Transverse colon (tissue), 4 donors: ENCODE measurements at regions not wholly inside any gene's neighbourhood (a gene's known extent, or its start where the extent isn't known, plus 50 kb on each side); places are given as distances from the start of the nearest gene placed in this dataset.

Experiments used
- EP300 ChIP-seq: sonication (generic); formaldehyde crosslinking; IDR thresholded peaks from one replicate; pipeline ENCODE4 v1.6.1; 2017; ENCODE audit warnings: antibody characterized with exemption, low read depth
- POLR2A ChIP-seq: fragments of 450-650 bp; IDR thresholded peaks from one replicate; pipeline ENCODE4 v1.6.1; 2016; ENCODE audit warnings: antibody characterized with exemption, mild to moderate bottlenecking, moderate library complexity
- POLR2AphosphoS5 ChIP-seq, 3 donors: sonication (generic); formaldehyde crosslinking; IDR thresholded peaks; one replicate each; pipeline ENCODE4 v1.6.1; 2016; ENCODE audit warnings: antibody characterized with exemption in 3 of 3
- TF ChIP-seq, protein P1 (sequence below), 5 experiments: fragments of 200-600 bp in 3 of 5; fragments of 450-650 bp in 2 of 5; sonication (generic) in 3 of 5; IDR thresholded peaks; 1 replicate in 2 of 5; 2 replicates in 3 of 5; pipeline ENCODE4 v1.5.1; 2016 to 2017; ENCODE audit warnings: antibody characterized with exemption in 5 of 5, inconsistent platforms in 3 of 5, mild to moderate bottlenecking in 2 of 5, moderate library complexity in 1 of 5

DNA sequence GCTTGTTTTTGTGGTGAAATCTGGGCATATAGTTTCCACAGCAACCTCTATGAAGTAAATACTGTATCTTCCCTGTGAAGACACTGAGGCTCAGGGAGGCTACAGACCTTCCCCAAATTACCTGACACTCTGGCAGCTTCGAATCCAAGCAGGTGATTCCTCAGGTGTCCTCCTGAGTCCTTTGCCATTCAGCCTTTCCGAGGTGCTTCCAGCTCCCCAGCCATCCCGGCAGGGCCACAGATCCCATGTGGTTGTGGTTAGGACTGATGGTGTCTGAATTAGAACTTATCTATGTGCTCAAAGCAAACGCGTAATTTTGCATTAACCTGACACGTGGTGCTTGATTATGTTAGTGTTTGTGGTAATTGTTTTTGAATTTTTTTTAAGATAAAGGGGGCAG is 785.6 kb downstream of the BRD1 start:
- TF ChIP-seq, protein P1, sequence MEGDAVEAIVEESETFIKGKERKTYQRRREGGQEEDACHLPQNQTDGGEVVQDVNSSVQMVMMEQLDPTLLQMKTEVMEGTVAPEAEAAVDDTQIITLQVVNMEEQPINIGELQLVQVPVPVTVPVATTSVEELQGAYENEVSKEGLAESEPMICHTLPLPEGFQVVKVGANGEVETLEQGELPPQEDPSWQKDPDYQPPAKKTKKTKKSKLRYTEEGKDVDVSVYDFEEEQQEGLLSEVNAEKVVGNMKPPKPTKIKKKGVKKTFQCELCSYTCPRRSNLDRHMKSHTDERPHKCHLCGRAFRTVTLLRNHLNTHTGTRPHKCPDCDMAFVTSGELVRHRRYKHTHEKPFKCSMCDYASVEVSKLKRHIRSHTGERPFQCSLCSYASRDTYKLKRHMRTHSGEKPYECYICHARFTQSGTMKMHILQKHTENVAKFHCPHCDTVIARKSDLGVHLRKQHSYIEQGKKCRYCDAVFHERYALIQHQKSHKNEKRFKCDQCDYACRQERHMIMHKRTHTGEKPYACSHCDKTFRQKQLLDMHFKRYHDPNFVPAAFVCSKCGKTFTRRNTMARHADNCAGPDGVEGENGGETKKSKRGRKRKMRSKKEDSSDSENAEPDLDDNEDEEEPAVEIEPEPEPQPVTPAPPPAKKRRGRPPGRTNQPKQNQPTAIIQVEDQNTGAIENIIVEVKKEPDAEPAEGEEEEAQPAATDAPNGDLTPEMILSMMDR (IDR thresholded peaks at IDR 0.05): no peak
- TF ChIP-seq EP300 (no peak), POLR2AphosphoS5 (IDR thresholded peaks at IDR 0.05) (no peak), POLR2A (no peak)
